Endodermal cell (in vitro differentiated cells): ENCODE measurements at regions not wholly inside any gene's neighbourhood (a gene's known extent, or its start where the extent isn't known, plus 50 kb on each side); places are given as distances from the start of the nearest gene placed in this dataset.
A peak's percentile ranks its signal among the peaks of the same experiment; 100 is the strongest.

Source experiments
- DNase-seq: peaks from one replicate; pipeline ENCODE4 v3.0.0-alpha.2; 2017
- H3K27ac ChIP-seq: 2 replicates; pipeline ENCODE4 v1.5.1; 2013; ENCODE audit warnings: mild to moderate bottlenecking, low read depth, low read length, moderate library complexity
- H3K27me3 ChIP-seq: 2 replicates; pipeline ENCODE4 v1.6.1; 2013; ENCODE audit warnings: mild to moderate bottlenecking, low read length, moderate library complexity; ENCODE audit not compliant: insufficient read depth, control insufficient read depth, poor library complexity, severe bottlenecking
- H3K36me3 ChIP-seq: 2 replicates; pipeline ENCODE4 v1.7.0; 2013; ENCODE audit warnings: mild to moderate bottlenecking, low read length, moderate library complexity; ENCODE audit not compliant: control insufficient read depth, insufficient read depth
- H3K4me1 ChIP-seq: one replicate; pipeline ENCODE4 v1.7.0; 2013; ENCODE audit warnings: low read length; ENCODE audit not compliant: control insufficient read depth, insufficient read depth
- H3K4me3 ChIP-seq: 2 replicates; pipeline ENCODE4 v1.5.1; 2013; ENCODE audit warnings: mild to moderate bottlenecking, low read length, moderate library complexity
- H3K9ac ChIP-seq: 2 replicates; pipeline ENCODE4 v1.6.1; 2013; ENCODE audit warnings: mild to moderate bottlenecking, low read length, moderate library complexity; ENCODE audit not compliant: poor library complexity, severe bottlenecking; ENCODE audit errors: extremely low read depth
- H3K9me3 ChIP-seq: 2 replicates; pipeline ENCODE4 v1.6.1; 2013; ENCODE audit warnings: mild to moderate bottlenecking, low read length, moderate library complexity; ENCODE audit not compliant: control insufficient read depth
- H3K27ac Mint-ChIP-seq: 2 replicates; pipeline ENCODE4 v1.8.0; 2020; ENCODE audit warnings: mixed read lengths
- H3K27me3 Mint-ChIP-seq: 2 replicates; pipeline ENCODE4 v1.8.0; 2021; ENCODE audit warnings: mild to moderate bottlenecking, mixed read lengths; ENCODE audit not compliant: insufficient read depth
- H3K36me3 Mint-ChIP-seq: 2 replicates; pipeline ENCODE4 v1.8.0; 2020; ENCODE audit warnings: low read depth, mixed read lengths
- H3K4me1 Mint-ChIP-seq: 2 replicates; pipeline ENCODE4 v1.8.0; 2020; ENCODE audit warnings: mixed read lengths
- H3K4me3 Mint-ChIP-seq: 2 replicates; pipeline ENCODE4 v1.8.0; 2020; ENCODE audit warnings: mild to moderate bottlenecking, moderate library complexity, mixed read lengths
- H3K9me3 Mint-ChIP-seq: 2 replicates; pipeline ENCODE4 v1.8.0; 2020; ENCODE audit warnings: mild to moderate bottlenecking, mixed read lengths
- WGBS, 2 experiments: methylation state at CpG; one replicate each; pipeline versions ENCODE4 v1.1.5 to v1.1.7; 2013; ENCODE audit warnings: missing lambda C conversion rate in 2 of 2, mixed read lengths in 1 of 2; ENCODE audit not compliant: insufficient coverage in 1 of 2, insufficient read length in 1 of 2; 5-methylcytosine and 5-hydroxymethylcytosine counted together
- TF ChIP-seq, protein P1 (sequence below): fragments of 200-600 bp; sonication (generic); conservative IDR thresholded peaks from 2 replicates; pipeline ENCODE4 v1.5.0; 2021; ENCODE audit warnings: antibody characterized with exemption, mild to moderate bottlenecking

DNA sequence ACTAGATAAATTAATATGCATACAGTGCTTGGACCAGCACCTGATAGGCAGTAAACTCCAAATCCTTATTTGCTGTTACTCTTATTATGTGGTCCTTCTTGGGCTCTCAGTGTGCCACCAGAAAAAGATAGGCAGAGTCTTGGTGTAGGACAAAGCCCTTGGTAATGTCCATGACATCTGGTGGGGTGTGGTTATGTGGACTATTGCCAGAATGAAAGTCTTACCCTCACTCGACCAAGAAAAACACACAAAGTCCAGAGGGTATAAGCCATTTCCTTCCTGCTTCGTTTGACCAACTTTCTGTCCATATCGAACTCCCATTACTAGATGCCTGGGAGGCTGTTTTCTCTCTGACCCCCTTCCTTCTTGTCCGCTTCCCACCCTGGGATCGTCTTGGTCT is 140.9 kb downstream of the UTP18 start:
- Histone ChIP-seq H3K9ac (no peak overlapping the region), H3K27me3 (peaks cover 39% of the 10 kb centered on the region), H3K36me3 (no peaks in the 10 kb centered on the region), H3K4me3 (no peak overlapping the region), H3K27ac (no peak overlapping the region), H3K4me1 (peaks cover 6% of the 10 kb centered on the region), H3K9me3 (no peaks in the 10 kb centered on the region)
- H3K4me1 Mint-ChIP-seq, result peaks cover 26% of the 10 kb centered on the region
- H3K4me3 Mint-ChIP-seq, result no peak overlapping the region
- no peaks in the 10 kb centered on the region for H3K36me3 Mint-ChIP-seq
- TF ChIP-seq, protein P1, sequence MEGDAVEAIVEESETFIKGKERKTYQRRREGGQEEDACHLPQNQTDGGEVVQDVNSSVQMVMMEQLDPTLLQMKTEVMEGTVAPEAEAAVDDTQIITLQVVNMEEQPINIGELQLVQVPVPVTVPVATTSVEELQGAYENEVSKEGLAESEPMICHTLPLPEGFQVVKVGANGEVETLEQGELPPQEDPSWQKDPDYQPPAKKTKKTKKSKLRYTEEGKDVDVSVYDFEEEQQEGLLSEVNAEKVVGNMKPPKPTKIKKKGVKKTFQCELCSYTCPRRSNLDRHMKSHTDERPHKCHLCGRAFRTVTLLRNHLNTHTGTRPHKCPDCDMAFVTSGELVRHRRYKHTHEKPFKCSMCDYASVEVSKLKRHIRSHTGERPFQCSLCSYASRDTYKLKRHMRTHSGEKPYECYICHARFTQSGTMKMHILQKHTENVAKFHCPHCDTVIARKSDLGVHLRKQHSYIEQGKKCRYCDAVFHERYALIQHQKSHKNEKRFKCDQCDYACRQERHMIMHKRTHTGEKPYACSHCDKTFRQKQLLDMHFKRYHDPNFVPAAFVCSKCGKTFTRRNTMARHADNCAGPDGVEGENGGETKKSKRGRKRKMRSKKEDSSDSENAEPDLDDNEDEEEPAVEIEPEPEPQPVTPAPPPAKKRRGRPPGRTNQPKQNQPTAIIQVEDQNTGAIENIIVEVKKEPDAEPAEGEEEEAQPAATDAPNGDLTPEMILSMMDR, result no peak
- peaks cover 23% of the 10 kb centered on the region for H3K27me3 Mint-ChIP-seq
- DNase-seq, result peak; percentile 32
- 81 to 88% methylated on average over 4 to 5 of the region's 5 CpGs for WGBS, 2 experiments
- no peaks in the 10 kb centered on the region for H3K9me3 Mint-ChIP-seq
- H3K27ac Mint-ChIP-seq, result no peak overlapping the region

GRCh38 chr17:51402899-51403298 is 142.6 kb downstream of the UTP18 start:
- peaks cover 6% of the 10 kb centered on the region for H3K4me1 ChIP-seq
- no peak overlapping the region for H3K27ac Mint-ChIP-seq

DNA sequence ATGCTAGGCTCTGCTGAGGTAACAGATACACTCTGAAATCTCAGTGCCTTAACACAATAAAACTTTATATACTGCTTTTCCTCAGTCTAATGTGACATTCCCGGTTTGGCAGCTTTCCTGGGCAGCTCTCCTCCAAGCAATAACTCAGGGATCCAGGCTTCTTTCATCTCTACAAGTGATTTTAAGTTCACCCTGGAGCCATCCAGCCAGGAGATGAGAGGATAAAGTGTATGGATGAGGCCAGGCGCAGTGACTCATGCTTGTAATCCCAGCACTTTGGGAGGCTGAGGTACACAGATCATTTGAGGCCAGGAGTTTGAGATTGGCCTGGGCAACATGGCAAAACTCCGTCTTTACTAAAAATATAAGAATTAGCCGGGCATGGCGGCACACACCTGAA is 147.2 kb downstream of the UTP18 start:
- Mint-ChIP-seq H3K9me3 (no peaks in the 10 kb centered on the region), H3K27me3 (peaks cover 11% of the 10 kb centered on the region), H3K4me1 (peaks cover 5% of the 10 kb centered on the region), H3K27ac (no peak overlapping the region), H3K36me3 (no peaks in the 10 kb centered on the region), H3K4me3 (no peak overlapping the region)
- no peak overlapping the region for H3K27ac ChIP-seq
- no peaks in the 10 kb centered on the region for H3K9me3 ChIP-seq
- no peak overlapping the region for H3K9ac ChIP-seq
- H3K27me3 ChIP-seq, result peaks cover 4% of the 10 kb centered on the region
- TF ChIP-seq, protein P1, result no peak
- peak; percentile 35 for DNase-seq
- WGBS, 2 experiments, result 82 to 96% methylated on average over 5 of the region's 5 CpGs
- no peaks in the 10 kb centered on the region for H3K36me3 ChIP-seq
- H3K4me1 ChIP-seq, result no peaks in the 10 kb centered on the region
- H3K4me3 ChIP-seq, result no peak overlapping the region

More at GRCh38 chr17:51402899-51403298, 142.6 kb downstream of the UTP18 start:
- Mint-ChIP-seq H3K9me3 (no peaks in the 10 kb centered on the region), H3K36me3 (no peaks in the 10 kb centered on the region), H3K4me3 (no peak overlapping the region), H3K4me1 (peaks cover 19% of the 10 kb centered on the region), H3K27me3 (peaks cover 21% of the 10 kb centered on the region)
- H3K27me3 ChIP-seq, result peaks cover 35% of the 10 kb centered on the region
- 96% methylated on average over 1 of the region's 1 CpG; no CpG with 5 or more reads in 1 of the 2 experiments for WGBS, 2 experiments
- peak; percentile 42 for DNase-seq
- H3K9ac ChIP-seq, result no peak overlapping the region
- H3K4me3 ChIP-seq, result no peak overlapping the region
- TF ChIP-seq, protein P1, result no peak
- H3K27ac ChIP-seq, result no peak overlapping the region
- H3K9me3 ChIP-seq, result no peaks in the 10 kb centered on the region
- H3K36me3 ChIP-seq, result no peaks in the 10 kb centered on the region
